Liver (tissue), 3 donors: ENCODE measurements at regions not wholly inside any gene's neighbourhood (a gene's known extent, or its start where the extent isn't known, plus 50 kb on each side); places are given as distances from the start of the nearest gene placed in this dataset.

Experiments
- CTCF ChIP-seq: fragments of 150-350 bp; IDR thresholded peaks from 2 replicates; pipeline ENCODE4 v1.5.1; 2017; ENCODE audit warnings: improper control_type of control experiment, low read depth, low read length; ENCODE audit not compliant: missing input control
- EGR1 ChIP-seq, 2 donors: IDR thresholded peaks; 2 replicates each; pipeline ENCODE4 v1.6.1; 2016 to 2018; ENCODE audit warnings: antibody characterized with exemption in 2 of 2, low read depth in 2 of 2
- GABPA ChIP-seq, 2 donors: IDR thresholded peaks in 1 of 2; conservative IDR thresholded peaks in 1 of 2; 2 replicates each; pipeline ENCODE4 v1.6.1; 2016; ENCODE audit warnings: antibody characterized with exemption in 2 of 2, mild to moderate bottlenecking in 1 of 2, moderate library complexity in 1 of 2
- HNF4G ChIP-seq: IDR thresholded peaks from 2 replicates; pipeline ENCODE4 v1.6.1; 2016; ENCODE audit warnings: antibody characterized with exemption
- MAX ChIP-seq: IDR thresholded peaks from 2 replicates; pipeline ENCODE4 v1.6.1; 2016; ENCODE audit warnings: antibody characterized with exemption
- REST ChIP-seq: IDR thresholded peaks from 2 replicates; pipeline ENCODE4 v1.6.1; 2016; ENCODE audit warnings: antibody characterized with exemption, mild to moderate bottlenecking
- SP1 ChIP-seq: IDR thresholded peaks from 2 replicates; pipeline ENCODE4 v1.6.1; 2018; ENCODE audit warnings: antibody characterized with exemption, mild to moderate bottlenecking
- TAF1 ChIP-seq: conservative IDR thresholded peaks from 2 replicates; pipeline ENCODE4 v1.6.1; 2016; ENCODE audit warnings: antibody characterized with exemption, mild to moderate bottlenecking
- YY1 ChIP-seq: IDR thresholded peaks from 2 replicates; pipeline ENCODE4 v1.6.1; 2016; ENCODE audit warnings: antibody characterized with exemption, mild to moderate bottlenecking
- donor health status: healthy.
- donor health status: healthy.

- no peak for TF ChIP-seq CTCF
- TF ChIP-seq GABPA (IDR thresholded peaks at IDR 0.05 in 1 of 2, conservative IDR thresholded peaks at IDR 0.05 in 1 of 2), result no peak
- TF ChIP-seq SP1, result no peak
- TF ChIP-seq TAF1, result no peak
- no peak for TF ChIP-seq HNF4G
- no peak for TF ChIP-seq REST
- no peak for TF ChIP-seq YY1
- no peak for TF ChIP-seq MAX
- no peak for TF ChIP-seq EGR1 (IDR thresholded peaks at IDR 0.05; ENCODE audit: low read depth in 2 of 2)
Measured at GRCh38 chr7:25658375-25658774, 430.1 kb upstream of the NPVF start.
